ENCODE measurements at regions not wholly inside any gene's neighbourhood (a gene's known extent, or its start where the extent isn't known, plus 50 kb on each side); places are given as distances from the start of the nearest gene placed in this dataset.
"Not testable (repeated sequence)": the region's sequence is repeated elsewhere in the genome, so short reads cannot be mapped to it uniquely, and the experiment has no call there.

- H3K4me3 ChIP-seq (ENCODE audit: low read length), result no peak overlapping the region
- no peak for DNase-seq (ENCODE audit: low read depth)
- TF ChIP-seq CTCF (conservative IDR thresholded peaks at IDR 0.05; ENCODE audit: low read length), result no peak
Observed at GRCh38 chr4:162837679-162838078, 329.0 kb downstream of the NAF1 start.

GRCh38 chr4:162837241-162837640 lies 329.4 kb downstream of the NAF1 start:
- no peak for TF ChIP-seq CTCF (conservative IDR thresholded peaks at IDR 0.05; ENCODE audit: low read length)
- no peak for DNase-seq (ENCODE audit: low read depth)
- H3K4me3 ChIP-seq (ENCODE audit: low read length), result no peak overlapping the region

- DNase-seq (ENCODE audit: low read depth), result no peak
- H3K4me3 ChIP-seq (ENCODE audit: low read length), result no peak overlapping the region
- TF ChIP-seq CTCF (conservative IDR thresholded peaks at IDR 0.05; ENCODE audit: low read length), result no peak
Observed at GRCh38 chr4:162836773-162837172, 329.9 kb downstream of the NAF1 start.

DNA sequence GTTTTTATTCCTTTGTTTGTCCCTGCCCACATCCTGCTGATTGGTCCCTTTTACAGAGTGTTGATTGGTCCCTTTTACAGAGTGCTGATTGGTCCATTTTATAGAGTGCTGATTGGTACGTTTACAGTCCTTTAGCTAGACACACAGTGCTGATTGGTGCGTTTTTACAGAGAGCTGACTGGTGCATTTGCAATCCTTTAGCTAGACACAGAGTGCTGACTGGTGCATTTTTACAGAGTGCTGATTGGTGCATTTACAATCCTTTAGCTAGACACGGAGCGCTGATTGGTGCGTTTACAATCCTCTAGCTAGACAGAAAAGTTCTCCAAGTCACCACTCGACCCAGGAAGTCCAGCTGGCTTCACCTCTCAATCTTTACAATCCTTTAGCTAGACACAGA lies 330.4 kb downstream of the NAF1 start:
- H3K4me3 ChIP-seq (ENCODE audit: low read length); DNase-seq (ENCODE audit: low read depth): not testable (repeated sequence)

DNA sequence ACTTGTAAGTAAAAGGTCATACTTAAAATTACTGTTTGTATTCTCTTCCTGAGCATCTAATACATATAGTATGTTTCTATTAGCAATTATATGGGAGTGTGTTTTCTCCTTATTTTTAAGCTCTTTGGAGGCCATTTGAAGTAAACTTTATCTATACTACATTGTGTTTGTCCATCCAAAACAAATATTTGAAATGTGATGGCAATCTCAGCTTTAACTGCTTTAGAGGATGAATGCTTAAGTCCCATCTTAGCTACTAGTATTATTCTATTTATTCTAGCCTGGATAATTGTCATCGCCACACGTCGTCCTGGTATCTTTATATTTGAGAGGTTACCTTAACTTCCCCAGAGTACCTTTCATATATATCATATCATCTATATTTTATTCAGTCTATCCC lies 335.8 kb downstream of the NAF1 start:
- DNase-seq (ENCODE audit: low read depth), result no peak
- H3K4me3 ChIP-seq (ENCODE audit: low read length), result no peak overlapping the region
- TF ChIP-seq CTCF (conservative IDR thresholded peaks at IDR 0.05; ENCODE audit: low read length), result no peak

DNA sequence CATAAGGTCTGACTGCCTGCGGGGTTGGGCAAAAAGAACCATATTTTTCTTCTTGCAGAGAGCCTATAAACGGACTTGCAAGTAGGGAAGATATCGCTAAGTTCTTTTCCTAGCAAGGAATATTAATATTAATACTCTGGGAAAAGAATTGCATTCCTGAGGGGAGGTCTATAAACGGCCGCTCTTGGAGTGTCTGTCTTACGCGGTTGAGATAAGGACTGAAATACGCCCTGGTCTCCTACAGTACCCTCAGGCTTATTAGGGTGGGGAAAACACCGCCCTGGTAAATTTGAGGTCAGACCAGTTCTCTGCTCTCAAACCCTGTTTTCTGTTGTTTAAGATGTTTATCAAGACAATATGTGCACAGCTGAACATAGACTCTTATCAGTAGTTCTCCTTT lies 349.3 kb downstream of the NAF1 start:
- not testable (repeated sequence) for DNase-seq (ENCODE audit: low read depth); H3K4me3 ChIP-seq (ENCODE audit: low read length)

DNA sequence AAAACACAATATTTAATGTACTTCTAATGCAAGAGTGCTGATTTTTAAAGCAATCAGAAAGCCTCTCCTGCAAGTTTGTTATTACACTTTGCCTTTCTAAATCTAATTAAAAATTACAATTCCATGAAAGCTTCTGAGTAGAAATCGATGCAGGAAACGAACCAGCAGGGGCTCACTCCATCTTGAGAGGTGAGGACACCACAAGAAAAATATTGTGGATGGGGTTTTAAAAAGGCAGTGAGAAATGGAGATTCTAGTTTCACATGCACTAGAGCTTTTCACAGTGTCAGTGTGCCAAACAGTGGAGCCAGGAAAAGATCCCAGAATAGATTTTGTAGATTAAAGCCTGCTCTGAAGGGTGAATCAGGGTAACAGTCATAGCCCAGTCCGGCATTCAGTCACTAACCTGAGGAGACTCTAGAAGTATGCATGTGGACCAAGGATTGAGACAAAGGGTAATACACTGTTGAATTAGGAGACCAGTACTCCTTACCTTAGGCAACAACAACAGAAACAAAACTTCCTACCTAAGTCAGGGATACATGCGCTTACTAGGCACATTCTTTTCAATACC lies 362.3 kb downstream of the NAF1 start:
- no peak for TF ChIP-seq CTCF (conservative IDR thresholded peaks at IDR 0.05; ENCODE audit: low read length)

DNA sequence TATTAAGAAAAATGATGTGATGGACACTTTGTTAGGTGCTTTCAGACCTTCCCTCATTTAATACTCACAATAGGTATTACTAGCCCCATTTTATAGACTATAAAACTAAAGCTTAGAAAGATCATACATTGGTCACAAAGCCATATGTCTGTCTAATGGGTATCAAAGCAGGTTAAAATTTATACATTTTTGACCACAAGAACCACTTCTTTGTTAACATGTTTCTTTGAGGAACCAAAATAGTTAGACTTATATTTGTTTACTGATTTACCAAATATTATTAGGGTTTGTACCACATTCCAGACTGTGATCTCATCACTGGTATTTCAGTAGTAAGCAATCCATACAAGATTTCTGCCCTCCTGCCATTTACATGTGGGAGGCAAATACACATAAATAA lies 363.3 kb downstream of the NAF1 start:
- no peak for TF ChIP-seq CTCF (conservative IDR thresholded peaks at IDR 0.05; ENCODE audit: low read length)

More for the DNA sequence above, 362.3 kb downstream of the NAF1 start:
- DNase-seq (ENCODE audit: low read depth), result no peak
- no peak overlapping the region for H3K4me3 ChIP-seq (ENCODE audit: low read length)

More for the DNA sequence above, 363.3 kb downstream of the NAF1 start:
- DNase-seq (ENCODE audit: low read depth), result no peak
- no peak overlapping the region for H3K4me3 ChIP-seq (ENCODE audit: low read length)
